ENCODE measurements at regions not wholly inside any gene's neighbourhood (a gene's known extent, or its start where the extent isn't known, plus 50 kb on each side); places are given as distances from the start of the nearest gene placed in this dataset.

DNA sequence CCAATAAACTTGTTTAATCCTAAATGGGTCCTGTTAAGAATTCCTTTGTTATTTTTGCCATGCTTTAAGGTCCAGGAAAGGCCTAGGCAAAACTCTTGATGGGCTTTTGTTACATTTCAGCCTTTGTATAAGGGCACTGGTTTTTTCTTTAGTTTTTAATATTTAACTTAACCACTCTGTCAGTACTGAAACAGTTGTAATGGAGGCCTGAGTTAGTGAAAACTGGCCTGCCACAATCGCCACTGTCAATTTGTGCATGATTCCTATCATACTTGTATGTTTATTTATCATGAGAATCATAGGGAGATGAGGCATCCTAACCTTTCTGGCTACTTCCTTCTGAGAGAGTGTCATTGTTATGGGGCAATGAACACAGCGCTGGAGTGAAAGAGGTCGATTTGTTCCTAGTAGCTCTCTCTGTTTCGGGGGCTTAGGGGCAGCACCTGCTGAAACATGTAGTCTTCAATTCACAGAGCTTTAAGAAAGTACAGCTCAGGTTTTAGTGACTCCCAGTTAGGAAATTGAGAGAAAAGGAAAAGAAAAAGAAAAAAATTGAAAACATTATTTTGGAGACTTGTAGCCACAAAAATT lies 393.8 kb upstream of the FSTL5 start:
- 64 to 80% (median 71%) methylated on average over 4 of the region's 4 CpGs for WGBS, 4 donors
- Histone ChIP-seq H3K4me1 (replicated peaks in 1 of 2) (no peaks in the 10 kb centered on the region), H3K9me3 (replicated peaks in 1 of 3) (no peaks in the 10 kb centered on the region), H3K27me3 (no peaks in the 10 kb centered on the region), H3K4me3 (no peak overlapping the region), H3K27ac (no peak overlapping the region), H3K36me3 (replicated peaks in 1 of 2) (no peaks in the 10 kb centered on the region)
- no peak for DNase-seq
- intact Hi-C loops (cut with DNase I) = no loop called here
- no peak for TF ChIP-seq POLR2A (IDR thresholded peaks at IDR 0.05)
- TF ChIP-seq, protein P1, sequence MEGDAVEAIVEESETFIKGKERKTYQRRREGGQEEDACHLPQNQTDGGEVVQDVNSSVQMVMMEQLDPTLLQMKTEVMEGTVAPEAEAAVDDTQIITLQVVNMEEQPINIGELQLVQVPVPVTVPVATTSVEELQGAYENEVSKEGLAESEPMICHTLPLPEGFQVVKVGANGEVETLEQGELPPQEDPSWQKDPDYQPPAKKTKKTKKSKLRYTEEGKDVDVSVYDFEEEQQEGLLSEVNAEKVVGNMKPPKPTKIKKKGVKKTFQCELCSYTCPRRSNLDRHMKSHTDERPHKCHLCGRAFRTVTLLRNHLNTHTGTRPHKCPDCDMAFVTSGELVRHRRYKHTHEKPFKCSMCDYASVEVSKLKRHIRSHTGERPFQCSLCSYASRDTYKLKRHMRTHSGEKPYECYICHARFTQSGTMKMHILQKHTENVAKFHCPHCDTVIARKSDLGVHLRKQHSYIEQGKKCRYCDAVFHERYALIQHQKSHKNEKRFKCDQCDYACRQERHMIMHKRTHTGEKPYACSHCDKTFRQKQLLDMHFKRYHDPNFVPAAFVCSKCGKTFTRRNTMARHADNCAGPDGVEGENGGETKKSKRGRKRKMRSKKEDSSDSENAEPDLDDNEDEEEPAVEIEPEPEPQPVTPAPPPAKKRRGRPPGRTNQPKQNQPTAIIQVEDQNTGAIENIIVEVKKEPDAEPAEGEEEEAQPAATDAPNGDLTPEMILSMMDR (IDR thresholded peaks at IDR 0.05) = no peak

DNA sequence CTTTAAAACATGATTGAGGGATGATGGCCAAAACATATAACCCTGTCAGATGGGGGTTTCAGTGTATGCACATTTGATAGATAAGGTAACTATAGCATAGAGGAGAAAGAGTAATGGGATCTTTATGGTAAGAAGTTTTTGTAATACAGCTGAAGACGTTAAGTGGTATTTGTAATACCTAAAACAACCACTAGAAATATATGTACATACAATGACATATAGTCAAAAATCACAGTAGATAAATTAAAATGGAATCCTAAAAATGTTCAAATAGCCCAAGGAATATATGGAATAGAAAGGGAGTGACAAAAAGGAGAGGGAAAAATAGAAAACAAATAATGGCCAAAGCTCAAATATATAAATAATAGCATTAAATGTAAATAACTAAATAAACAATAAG lies 371.3 kb upstream of the FSTL5 start:
- Histone ChIP-seq H3K4me3 (no peak overlapping the region), H3K27ac (no peak overlapping the region), H3K9me3 (replicated peaks in 1 of 3) (no peaks in the 10 kb centered on the region), H3K4me1 (replicated peaks in 1 of 2) (no peaks in the 10 kb centered on the region), H3K36me3 (replicated peaks in 1 of 2) (no peaks in the 10 kb centered on the region), H3K27me3 (no peaks in the 10 kb centered on the region)
- DNase-seq = no peak
- WGBS, 4 donors = 40 to 59% (median 56%) methylated on average over 1 of the region's 1 CpG
- TF ChIP-seq, protein P1 (IDR thresholded peaks at IDR 0.05) = peak in 1 of 6 experiments; percentile 11
- no peak for TF ChIP-seq POLR2A (IDR thresholded peaks at IDR 0.05)
- intact Hi-C loops (cut with DNase I) = no loop called here

DNA sequence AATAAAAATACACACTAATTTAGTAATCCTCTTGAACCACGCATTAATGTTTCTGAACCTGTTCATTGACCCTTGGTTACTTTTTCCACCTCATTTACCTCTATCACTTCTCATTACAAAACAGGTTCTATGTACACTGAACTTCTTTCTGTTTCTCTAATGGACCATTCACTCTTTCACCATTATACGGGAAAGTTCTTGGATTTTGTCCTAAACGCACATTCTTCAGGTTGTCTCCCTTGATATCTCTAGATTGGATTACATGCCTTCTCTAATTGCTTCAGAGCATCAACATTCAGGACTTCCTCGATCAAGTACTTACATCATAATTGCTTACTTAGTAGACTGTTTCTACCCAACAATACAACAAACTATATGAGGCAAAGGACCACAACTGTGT lies 359.4 kb upstream of the FSTL5 start:
- Histone ChIP-seq H3K4me3 (no peak overlapping the region), H3K36me3 (replicated peaks in 1 of 2) (no peaks in the 10 kb centered on the region), H3K4me1 (replicated peaks in 1 of 2) (no peaks in the 10 kb centered on the region), H3K27me3 (no peaks in the 10 kb centered on the region), H3K27ac (no peak overlapping the region), H3K9me3 (replicated peaks in 1 of 3) (no peaks in the 10 kb centered on the region)
- DNase-seq = no peak
- no peak for TF ChIP-seq POLR2A (IDR thresholded peaks at IDR 0.05)
- TF ChIP-seq, protein P1 (IDR thresholded peaks at IDR 0.05) = no peak
- intact Hi-C loops (cut with DNase I) = no loop called here
- 78 to 88% (median 82%) methylated on average over 4 of the region's 4 CpGs for WGBS, 4 donors

DNA sequence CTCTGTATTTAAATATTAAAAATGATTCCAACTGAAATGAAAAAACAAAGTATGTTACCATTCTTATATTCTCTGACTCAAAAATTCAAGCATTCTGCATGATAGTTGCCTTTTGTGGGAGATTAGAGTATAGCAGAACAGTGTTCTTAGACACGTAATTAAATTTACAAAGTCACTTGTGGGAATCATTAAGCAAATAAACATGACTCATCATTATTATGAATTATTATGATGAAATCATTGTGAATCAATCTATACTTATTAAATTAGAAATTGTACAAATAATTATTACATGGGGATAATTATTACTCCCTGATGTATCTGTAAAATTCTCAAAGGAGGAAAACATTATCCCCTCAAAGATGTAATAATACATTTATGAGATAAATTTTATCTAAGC lies 358.9 kb upstream of the FSTL5 start:
- Histone ChIP-seq H3K4me3 (no peak overlapping the region), H3K36me3 (replicated peaks in 1 of 2) (no peaks in the 10 kb centered on the region), H3K27ac (no peak overlapping the region), H3K4me1 (replicated peaks in 1 of 2) (no peaks in the 10 kb centered on the region), H3K9me3 (replicated peaks in 1 of 3) (no peaks in the 10 kb centered on the region), H3K27me3 (no peaks in the 10 kb centered on the region)
- WGBS, 4 donors = 70 to 77% (median 73%) methylated on average over 1 of the region's 1 CpG
- DNase-seq = no peak
- TF ChIP-seq POLR2A (IDR thresholded peaks at IDR 0.05) = no peak
- TF ChIP-seq, protein P1 (IDR thresholded peaks at IDR 0.05) = no peak
- intact Hi-C loops (cut with DNase I) = no loop called here

Data from adrenal gland (tissue), 9 donors.